HG03066 (cell line): ENCODE measurements at regions not wholly inside any gene's neighbourhood (a gene's known extent, or its start where the extent isn't known, plus 50 kb on each side); places are given as distances from the start of the nearest gene placed in this dataset.

Experiments
- ATAC-seq: cut with Tn5 transposase; IDR thresholded peaks from one replicate; pipeline ENCODE4 v1.9.1; 2021; ENCODE audit warnings: low read depth; ENCODE audit not compliant: unreplicated experiment

DNA sequence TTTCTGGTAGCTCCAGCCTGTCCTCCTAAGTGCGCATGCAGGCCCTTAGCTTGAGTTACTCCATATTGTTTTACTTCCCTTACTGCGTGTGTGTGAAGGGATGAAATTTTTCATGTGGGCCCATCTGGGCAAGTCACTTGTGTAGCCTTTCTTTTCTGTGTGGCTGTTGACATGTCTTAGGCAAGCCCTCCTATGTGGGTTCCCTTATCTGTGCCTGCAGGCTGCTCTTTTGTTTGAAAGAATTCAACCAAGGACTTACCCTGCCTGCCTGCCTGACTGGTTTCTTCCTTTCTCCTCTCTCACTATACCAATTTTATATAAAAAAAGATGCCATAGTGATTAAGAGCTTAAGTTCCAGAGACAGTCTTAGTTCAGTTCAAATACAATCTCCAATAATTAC, 249.3 kb downstream of the ATG4C start:
- ATAC-seq = no peak

GRCh38 chr1:63034256-63034655, 250.3 kb downstream of the ATG4C start:
- ATAC-seq = no peak

- no peak for ATAC-seq
Observed at GRCh38 chr1:63038586-63038985, 254.7 kb downstream of the ATG4C start.

DNA sequence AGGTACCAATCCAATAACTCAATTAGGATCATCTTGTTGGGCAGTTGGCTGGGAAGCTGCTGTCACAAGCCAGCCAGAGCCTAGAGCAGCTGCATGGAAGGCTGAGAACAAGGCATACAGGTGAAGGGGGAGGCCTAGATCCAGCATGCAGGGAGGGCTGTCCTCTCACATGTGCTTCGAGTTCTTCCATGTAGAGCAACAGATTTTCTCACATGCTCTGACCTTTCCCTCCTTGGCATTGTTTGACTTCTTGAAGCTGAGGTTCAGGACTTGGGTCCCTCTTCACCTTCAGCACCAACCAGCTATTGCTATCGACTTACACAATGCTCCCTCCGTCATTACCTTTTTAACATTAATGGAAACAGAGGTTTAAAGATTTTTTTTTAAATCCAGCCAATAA, 257.7 kb downstream of the ATG4C start:
- ATAC-seq = no peak

DNA sequence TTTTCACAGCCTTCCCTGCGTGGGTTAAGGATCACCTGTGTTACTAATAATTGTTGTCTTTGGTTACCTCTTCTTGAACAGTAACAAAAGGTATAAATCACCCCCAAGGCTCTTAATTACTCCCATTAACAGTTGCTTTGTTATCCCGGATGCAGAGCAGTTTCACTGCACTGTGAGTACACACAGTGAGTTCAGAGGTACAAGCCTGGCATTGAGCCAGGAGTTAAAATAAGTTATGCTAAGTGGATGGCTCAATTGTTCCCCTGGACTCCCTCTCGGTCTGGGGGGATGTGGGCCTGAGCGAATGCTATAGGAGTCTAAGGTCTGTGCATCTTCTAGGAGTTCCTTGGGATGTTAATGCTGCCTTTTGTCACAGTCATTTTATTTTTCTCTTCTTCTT, 258.3 kb downstream of the ATG4C start:
- ATAC-seq = no peak

- no peak for ATAC-seq
Observed at GRCh38 chr1:63046539-63046938, 262.6 kb downstream of the ATG4C start.

GRCh38 chr1:63049135-63049534, 265.2 kb downstream of the ATG4C start:
- ATAC-seq = no peak

DNA sequence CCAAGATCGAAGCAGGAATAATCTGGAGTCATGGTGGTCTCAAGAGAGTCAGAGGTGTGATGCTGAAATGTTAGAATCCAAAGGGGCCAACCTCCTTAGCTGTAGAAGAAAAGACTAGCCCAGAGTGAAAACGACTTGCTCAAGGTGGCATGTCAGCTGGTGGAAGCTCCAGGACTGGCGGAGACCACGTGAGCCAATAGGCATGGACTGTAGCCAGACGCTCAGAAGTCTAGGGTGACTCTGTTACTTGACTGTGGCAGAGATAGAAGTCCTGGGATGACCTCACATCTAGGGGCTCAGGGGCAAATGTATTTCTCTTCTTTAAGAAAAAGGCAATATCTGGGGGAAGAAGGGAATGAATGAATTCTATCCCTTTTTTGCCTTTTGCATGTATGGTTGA, 267.4 kb downstream of the ATG4C start:
- no peak for ATAC-seq

DNA sequence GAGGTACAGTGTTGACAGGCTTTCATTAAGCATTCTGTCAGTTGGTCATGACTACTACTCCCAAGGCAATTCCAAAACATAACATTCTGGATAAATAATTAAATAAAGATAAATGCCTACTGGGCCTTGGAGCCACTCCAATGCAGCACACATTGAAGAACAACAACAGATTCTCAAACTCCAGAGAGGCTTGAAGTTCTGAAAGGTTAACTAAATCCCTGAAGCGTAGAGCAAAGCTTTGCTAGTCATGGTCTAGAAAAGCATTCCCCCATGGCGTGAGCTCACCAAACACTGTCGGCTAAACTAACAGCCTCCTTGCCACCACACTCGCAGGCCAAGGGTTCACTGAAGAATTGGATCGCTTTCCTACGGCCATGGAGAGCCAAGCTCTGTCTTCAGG, 268.0 kb downstream of the ATG4C start:
- no peak for ATAC-seq

- no peak for ATAC-seq
Observed at GRCh38 chr1:63054184-63054583, 268.2 kb upstream of the FOXD3 start.

GRCh38 chr1:63063367-63063766, 259.0 kb upstream of the FOXD3 start:
- ATAC-seq = no peak

GRCh38 chr1:63064135-63064534, 258.2 kb upstream of the FOXD3 start:
- no peak for ATAC-seq

DNA sequence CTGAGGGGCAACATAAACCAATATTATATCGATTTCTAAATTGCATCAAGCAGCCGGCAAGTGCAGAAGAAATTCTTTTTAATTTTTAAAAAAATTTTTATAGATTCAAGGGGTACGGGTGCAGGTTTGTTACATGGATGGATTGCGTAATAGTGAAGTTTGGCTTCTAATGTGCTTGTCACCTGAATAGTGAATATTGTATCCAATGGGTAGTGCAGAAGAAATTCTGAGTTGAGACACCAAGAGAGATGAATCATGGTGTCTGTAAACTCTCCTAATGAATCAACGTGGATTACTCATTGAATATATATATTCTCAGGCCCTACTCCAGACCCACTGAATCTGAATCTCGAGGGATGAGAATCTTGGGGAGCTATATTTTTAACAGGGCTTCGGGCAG, 253.7 kb upstream of the FOXD3 start:
- no peak for ATAC-seq

DNA sequence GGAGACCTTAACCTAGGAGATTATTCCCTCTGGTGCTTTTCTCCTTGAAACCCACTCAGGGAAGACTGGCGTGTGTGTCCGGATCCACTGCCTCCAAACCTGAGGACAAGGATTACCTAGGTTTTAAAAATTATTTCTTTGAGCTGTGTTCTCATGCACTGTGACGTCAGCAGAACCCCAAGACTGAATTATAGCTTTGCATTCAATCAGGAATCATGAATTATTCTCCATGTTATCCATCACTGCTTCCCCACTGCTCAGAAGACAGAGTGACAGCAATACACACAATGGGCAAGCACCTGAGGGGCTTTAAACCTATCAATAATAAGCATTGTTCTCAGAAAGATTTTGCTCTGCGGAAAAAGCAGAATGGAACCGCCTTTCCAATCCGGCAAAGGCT, 253.2 kb upstream of the FOXD3 start:
- no peak for ATAC-seq

GRCh38 chr1:63073309-63074306, 248.8 kb upstream of the FOXD3 start:
- ATAC-seq = no peak

DNA sequence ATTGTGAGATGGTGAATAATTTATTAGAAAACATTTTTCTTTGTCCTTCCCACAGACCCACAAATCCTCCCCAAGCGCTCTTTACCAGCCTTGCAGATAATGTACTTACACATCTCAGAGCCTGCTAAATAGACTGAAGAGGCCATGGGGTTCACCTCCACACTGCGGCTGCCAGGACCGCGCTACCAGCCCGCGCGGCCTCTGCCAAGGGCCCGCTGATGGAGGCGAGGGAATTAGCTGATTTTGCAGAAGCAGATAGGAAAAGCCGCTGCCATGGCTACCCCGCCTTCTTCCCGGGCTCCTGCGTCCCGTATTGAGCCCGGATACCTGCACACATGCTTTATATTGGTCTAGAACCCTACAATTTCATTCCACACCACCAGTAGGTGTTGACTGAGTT, 248.0 kb upstream of the FOXD3 start:
- no peak for ATAC-seq

- no peak for ATAC-seq
Observed at GRCh38 chr1:63082766-63083165, 239.6 kb upstream of the FOXD3 start.

GRCh38 chr1:63087966-63088365, 234.4 kb upstream of the FOXD3 start:
- no peak for ATAC-seq

- ATAC-seq = no peak
Observed at GRCh38 chr1:63099188-63099587, 223.2 kb upstream of the FOXD3 start.

- ATAC-seq = no peak
Observed at GRCh38 chr1:63101336-63101735, 221.0 kb upstream of the FOXD3 start.

DNA sequence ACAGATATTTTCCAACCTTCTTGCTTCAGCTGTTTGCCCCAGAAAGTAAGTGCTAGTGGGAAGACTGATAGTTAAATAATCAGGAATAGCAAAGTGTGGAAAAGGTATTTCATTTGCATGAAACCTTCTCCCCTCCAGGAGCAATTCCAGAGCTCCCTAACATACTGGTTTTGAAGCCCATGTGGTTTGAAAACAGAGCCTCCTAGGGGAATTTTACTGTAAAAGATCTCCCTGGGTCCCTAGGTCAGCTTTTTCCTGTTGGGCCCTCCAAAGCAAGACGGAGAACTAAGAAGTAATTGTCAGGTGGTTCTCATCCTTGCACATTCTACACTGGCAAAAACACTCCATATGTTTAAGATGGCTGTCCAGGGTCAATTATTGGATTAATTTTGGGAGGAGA, 218.7 kb upstream of the FOXD3 start:
- no peak for ATAC-seq

DNA sequence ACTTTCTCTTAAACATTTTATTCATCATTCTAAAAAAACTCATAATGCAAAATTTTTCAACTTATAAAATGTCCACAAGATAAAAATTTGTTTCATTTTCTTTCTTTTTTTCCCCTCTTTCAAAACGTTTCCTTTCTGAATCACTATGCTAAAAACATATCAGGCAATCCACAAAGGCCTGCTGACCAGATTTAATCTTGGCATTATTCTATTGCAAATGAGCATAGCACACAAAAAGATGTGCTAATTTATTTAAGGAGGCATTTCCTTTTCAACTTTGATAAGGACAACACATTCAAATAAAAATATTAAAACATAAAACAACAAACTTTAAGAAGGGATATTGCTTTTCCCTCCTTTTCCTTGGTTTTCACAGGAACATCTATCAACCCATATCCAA, 215.3 kb upstream of the FOXD3 start:
- no peak for ATAC-seq
